Astrocyte (in vitro differentiated cells and primary cell): ENCODE measurements at regions not wholly inside any gene's neighbourhood (a gene's known extent, or its start where the extent isn't known, plus 50 kb on each side); places are given as distances from the start of the nearest gene placed in this dataset.

Experiments
- DNase-seq: peaks from one replicate; pipeline ENCODE4 v3.0.0-alpha.2; 2010; ENCODE audit warnings: low read depth
- FAIRE-seq: peaks from 2 replicates; lab custom pipeline; 2011; peaks lifted over from hg19 to GRCh38; lab: Jason Lieb, UNC
- H2AFZ ChIP-seq: 2 replicates; pipeline ENCODE4 v1.6.0; 2012; ENCODE audit warnings: low read depth, low read length, inconsistent platforms
- H3K27ac ChIP-seq: 2 replicates; pipeline ENCODE4 v1.5.1; 2011; ENCODE audit warnings: low read depth, low read length, inconsistent platforms
- H3K27me3 ChIP-seq: 2 replicates; pipeline ENCODE4 v1.6.0; 2011; ENCODE audit warnings: low read length, inconsistent platforms; ENCODE audit not compliant: insufficient read depth
- H3K36me3 ChIP-seq: 2 replicates; pipeline ENCODE4 v1.5.1; 2011; ENCODE audit warnings: low read length, inconsistent platforms; ENCODE audit not compliant: insufficient read depth
- H3K4me1 ChIP-seq: 2 replicates; pipeline ENCODE4 v1.5.1; 2011; ENCODE audit warnings: low read length, inconsistent platforms; ENCODE audit not compliant: insufficient read depth
- H3K4me2 ChIP-seq: 2 replicates; pipeline ENCODE4 v1.6.0; 2012; ENCODE audit warnings: low read length, inconsistent platforms
- H3K4me3 ChIP-seq: 2 replicates; pipeline ENCODE4 v1.5.1; 2011; ENCODE audit warnings: low read depth, mild to moderate bottlenecking, low read length, inconsistent platforms; ENCODE audit not compliant: insufficient read depth
- H3K79me2 ChIP-seq: 2 replicates; pipeline ENCODE4 v1.6.0; 2012; ENCODE audit warnings: mild to moderate bottlenecking, low read length, inconsistent platforms; ENCODE audit not compliant: insufficient read depth
- H3K9ac ChIP-seq: 2 replicates; pipeline ENCODE4 v1.6.0; 2012; ENCODE audit warnings: mild to moderate bottlenecking, low read length, inconsistent platforms
- H3K9me3 ChIP-seq: 2 replicates; pipeline ENCODE4 v1.5.1; 2012; ENCODE audit warnings: low read depth, mild to moderate bottlenecking, low read length, inconsistent platforms; ENCODE audit not compliant: insufficient read depth
- H4K20me1 ChIP-seq: 2 replicates; pipeline ENCODE4 v1.6.0; 2012; ENCODE audit warnings: low read length, inconsistent platforms; ENCODE audit not compliant: insufficient read depth
- H3K27ac Mint-ChIP-seq: one replicate; pipeline ENCODE4 v1.8.0; 2021; ENCODE audit warnings: mild to moderate bottlenecking, mixed read lengths; ENCODE audit not compliant: unreplicated experiment
- H3K27me3 Mint-ChIP-seq: one replicate; pipeline ENCODE4 v1.8.0; 2021; ENCODE audit warnings: low read depth, mixed read lengths; ENCODE audit not compliant: unreplicated experiment
- H3K36me3 Mint-ChIP-seq: one replicate; pipeline ENCODE4 v1.8.0; 2021; ENCODE audit warnings: low read depth, mixed read lengths; ENCODE audit not compliant: unreplicated experiment
- H3K4me1 Mint-ChIP-seq: one replicate; pipeline ENCODE4 v1.8.0; 2021; ENCODE audit warnings: low read depth, mixed read lengths; ENCODE audit not compliant: unreplicated experiment
- H3K4me3 Mint-ChIP-seq: one replicate; pipeline ENCODE4 v1.8.0; 2021; ENCODE audit warnings: mild to moderate bottlenecking, moderate library complexity, mixed read lengths; ENCODE audit not compliant: unreplicated experiment
- H3K9me3 Mint-ChIP-seq: one replicate; pipeline ENCODE4 v1.8.0; 2021; ENCODE audit warnings: mild to moderate bottlenecking, mixed read lengths; ENCODE audit not compliant: unreplicated experiment
- CTCF ChIP-seq: IDR thresholded peaks from 2 replicates; pipeline ENCODE4 v1.5.1; 2011; ENCODE audit warnings: low read depth, mild to moderate bottlenecking, inconsistent platforms, low read length, moderate library complexity; ENCODE audit not compliant: insufficient read depth
- EZH2 ChIP-seq: IDR thresholded peaks from 2 replicates; pipeline ENCODE4 v1.6.1; 2012; ENCODE audit warnings: mild to moderate bottlenecking, low read length, inconsistent platforms; ENCODE audit not compliant: insufficient read depth

- no peak overlapping the region for H3K27ac ChIP-seq
- no peak overlapping the region for H3K4me2 ChIP-seq
- H3K4me3 Mint-ChIP-seq = no peak overlapping the region
- H3K9me3 ChIP-seq = no peaks in the 10 kb centered on the region
- DNase-seq = no peak
- H2AFZ ChIP-seq = no peak overlapping the region
- no peaks in the 10 kb centered on the region for H3K36me3 Mint-ChIP-seq
- H3K9ac ChIP-seq = no peak overlapping the region
- H4K20me1 ChIP-seq = no peaks in the 10 kb centered on the region
- no peak for FAIRE-seq
- H3K9me3 Mint-ChIP-seq = peaks cover 4% of the 10 kb centered on the region
- H3K27ac Mint-ChIP-seq = no peak overlapping the region
- no peak for TF ChIP-seq CTCF
- no peak for TF ChIP-seq EZH2
- H3K27me3 Mint-ChIP-seq = no peaks in the 10 kb centered on the region
- H3K36me3 ChIP-seq = no peaks in the 10 kb centered on the region
- no peaks in the 10 kb centered on the region for H3K4me1 ChIP-seq
- no peaks in the 10 kb centered on the region for H3K4me1 Mint-ChIP-seq
- no peak overlapping the region for H3K4me3 ChIP-seq
- no peaks in the 10 kb centered on the region for H3K27me3 ChIP-seq
- H3K79me2 ChIP-seq = no peaks in the 10 kb centered on the region
Measured at GRCh38 chr6:24019393-24019792, 106.6 kb upstream of the NRSN1 start.

- H2AFZ ChIP-seq = no peak overlapping the region
- H3K4me2 ChIP-seq = no peak overlapping the region
- no peaks in the 10 kb centered on the region for H3K27me3 Mint-ChIP-seq
- no peak overlapping the region for H3K4me3 Mint-ChIP-seq
- H3K9me3 ChIP-seq = no peaks in the 10 kb centered on the region
- H3K79me2 ChIP-seq = no peaks in the 10 kb centered on the region
- TF ChIP-seq CTCF (no peak), EZH2 (no peak)
- no peak overlapping the region for H3K27ac ChIP-seq
- no peaks in the 10 kb centered on the region for H4K20me1 ChIP-seq
- no peak overlapping the region for H3K27ac Mint-ChIP-seq
- no peak overlapping the region for H3K9ac ChIP-seq
- no peaks in the 10 kb centered on the region for H3K27me3 ChIP-seq
- no peaks in the 10 kb centered on the region for H3K36me3 Mint-ChIP-seq
- no peak for FAIRE-seq
- DNase-seq = no peak
- H3K4me3 ChIP-seq = no peak overlapping the region
- no peaks in the 10 kb centered on the region for H3K4me1 Mint-ChIP-seq
- no peaks in the 10 kb centered on the region for H3K36me3 ChIP-seq
- H3K4me1 ChIP-seq = no peaks in the 10 kb centered on the region
- H3K9me3 Mint-ChIP-seq = peaks cover 4% of the 10 kb centered on the region
Measured at GRCh38 chr6:24019830-24020229, 106.2 kb upstream of the NRSN1 start.

GRCh38 chr6:24026050-24026449, 100.0 kb upstream of the NRSN1 start:
- Histone ChIP-seq H3K9me3 (peaks cover 4% of the 10 kb centered on the region), H4K20me1 (no peaks in the 10 kb centered on the region), H3K9ac (no peak overlapping the region), H3K79me2 (no peaks in the 10 kb centered on the region), H3K27me3 (no peaks in the 10 kb centered on the region), H3K4me2 (no peak overlapping the region), H3K36me3 (no peaks in the 10 kb centered on the region), H3K4me3 (no peak overlapping the region), H2AFZ (no peak overlapping the region), H3K4me1 (no peaks in the 10 kb centered on the region), H3K27ac (no peak overlapping the region)
- TF ChIP-seq EZH2 (no peak), CTCF (no peak)
- no peaks in the 10 kb centered on the region for H3K27me3 Mint-ChIP-seq
- no peak overlapping the region for H3K4me3 Mint-ChIP-seq
- no peaks in the 10 kb centered on the region for H3K4me1 Mint-ChIP-seq
- no peak overlapping the region for H3K27ac Mint-ChIP-seq
- FAIRE-seq (no peak), DNase-seq (no peak)
- peaks cover 8% of the 10 kb centered on the region for H3K9me3 Mint-ChIP-seq
- H3K36me3 Mint-ChIP-seq = no peaks in the 10 kb centered on the region
